Epithelial cell of proximal tubule (primary cell): ENCODE measurements at regions not wholly inside any gene's neighbourhood (a gene's known extent, or its start where the extent isn't known, plus 50 kb on each side); places are given as distances from the start of the nearest gene placed in this dataset.

ENCODE experiments used
- DNase-seq: peaks from one replicate; pipeline ENCODE4 v3.0.0-alpha.2; 2011; ENCODE audit warnings: low read depth
- H3K4me3 ChIP-seq: 2 replicates; pipeline ENCODE4 v1.5.1; 2011; ENCODE audit warnings: low read depth, mild to moderate bottlenecking, low read length
- TF ChIP-seq, protein P1 (sequence below): conservative IDR thresholded peaks from 2 replicates; pipeline ENCODE4 v1.5.1; 2012; ENCODE audit warnings: low read depth, mild to moderate bottlenecking, low read length

DNA sequence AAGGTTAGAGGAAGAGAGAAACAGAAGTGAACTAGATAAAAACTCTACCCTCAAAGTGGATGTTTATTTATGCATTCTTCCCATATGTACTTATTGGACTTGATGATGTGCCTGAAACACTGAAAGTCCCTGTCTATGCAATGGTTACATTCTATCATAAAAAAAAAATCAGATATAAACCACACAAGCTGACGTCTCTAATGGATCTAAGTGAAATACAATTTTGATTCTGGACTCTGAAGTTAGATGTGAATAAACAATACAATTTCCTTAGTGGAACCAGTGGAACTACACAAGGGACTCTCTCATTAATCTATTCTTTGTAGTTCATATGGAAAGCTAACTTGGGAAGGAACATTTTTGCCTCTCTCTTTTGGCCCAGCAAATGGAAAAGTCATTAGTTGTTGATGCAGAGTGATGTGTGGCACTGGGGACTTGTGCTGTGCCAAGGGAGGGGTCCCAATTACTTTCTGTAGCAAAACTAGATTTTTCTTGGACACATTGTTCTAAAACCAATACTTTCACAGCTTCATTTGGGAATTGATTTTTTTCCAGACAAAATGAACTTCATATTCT lies 376.8 kb downstream of the TRIB2 start:
- no peak overlapping the region for H3K4me3 ChIP-seq
- TF ChIP-seq, protein P1, sequence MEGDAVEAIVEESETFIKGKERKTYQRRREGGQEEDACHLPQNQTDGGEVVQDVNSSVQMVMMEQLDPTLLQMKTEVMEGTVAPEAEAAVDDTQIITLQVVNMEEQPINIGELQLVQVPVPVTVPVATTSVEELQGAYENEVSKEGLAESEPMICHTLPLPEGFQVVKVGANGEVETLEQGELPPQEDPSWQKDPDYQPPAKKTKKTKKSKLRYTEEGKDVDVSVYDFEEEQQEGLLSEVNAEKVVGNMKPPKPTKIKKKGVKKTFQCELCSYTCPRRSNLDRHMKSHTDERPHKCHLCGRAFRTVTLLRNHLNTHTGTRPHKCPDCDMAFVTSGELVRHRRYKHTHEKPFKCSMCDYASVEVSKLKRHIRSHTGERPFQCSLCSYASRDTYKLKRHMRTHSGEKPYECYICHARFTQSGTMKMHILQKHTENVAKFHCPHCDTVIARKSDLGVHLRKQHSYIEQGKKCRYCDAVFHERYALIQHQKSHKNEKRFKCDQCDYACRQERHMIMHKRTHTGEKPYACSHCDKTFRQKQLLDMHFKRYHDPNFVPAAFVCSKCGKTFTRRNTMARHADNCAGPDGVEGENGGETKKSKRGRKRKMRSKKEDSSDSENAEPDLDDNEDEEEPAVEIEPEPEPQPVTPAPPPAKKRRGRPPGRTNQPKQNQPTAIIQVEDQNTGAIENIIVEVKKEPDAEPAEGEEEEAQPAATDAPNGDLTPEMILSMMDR: no peak
- DNase-seq: no peak

DNA sequence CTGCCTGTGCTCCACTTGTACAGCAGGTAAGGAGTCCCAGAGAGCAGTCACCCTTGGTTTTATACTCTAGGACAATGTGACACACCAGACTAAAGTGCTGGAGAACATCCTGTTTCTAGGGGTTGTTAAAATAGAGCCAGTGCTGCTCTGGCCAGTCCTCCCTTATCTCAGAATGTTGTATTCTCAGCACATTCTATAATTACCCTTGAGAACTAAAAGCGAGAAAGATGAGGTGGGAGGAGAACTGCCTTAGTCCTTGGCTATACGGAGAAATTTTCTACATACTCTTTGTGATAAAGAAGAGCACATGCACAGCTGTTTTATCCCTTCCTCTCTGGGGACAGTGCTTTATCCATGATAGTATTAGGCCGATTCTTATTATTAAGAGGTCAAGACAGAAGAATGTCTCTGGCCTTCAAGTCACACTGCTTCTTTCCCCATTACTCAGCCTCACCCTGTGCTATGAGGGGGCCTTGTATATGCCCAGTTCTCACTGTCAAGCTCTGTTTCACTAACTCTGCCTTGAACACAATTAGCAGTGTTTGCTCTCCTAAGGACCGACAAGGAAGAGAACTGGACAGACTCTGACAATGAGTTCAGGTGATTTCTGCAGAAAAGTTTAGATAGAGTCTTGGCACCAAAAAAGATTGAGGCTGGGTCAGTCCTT lies 385.8 kb downstream of the TRIB2 start:
- no peak overlapping the region for H3K4me3 ChIP-seq
- TF ChIP-seq, protein P1: no peak
- DNase-seq: no peak

DNA sequence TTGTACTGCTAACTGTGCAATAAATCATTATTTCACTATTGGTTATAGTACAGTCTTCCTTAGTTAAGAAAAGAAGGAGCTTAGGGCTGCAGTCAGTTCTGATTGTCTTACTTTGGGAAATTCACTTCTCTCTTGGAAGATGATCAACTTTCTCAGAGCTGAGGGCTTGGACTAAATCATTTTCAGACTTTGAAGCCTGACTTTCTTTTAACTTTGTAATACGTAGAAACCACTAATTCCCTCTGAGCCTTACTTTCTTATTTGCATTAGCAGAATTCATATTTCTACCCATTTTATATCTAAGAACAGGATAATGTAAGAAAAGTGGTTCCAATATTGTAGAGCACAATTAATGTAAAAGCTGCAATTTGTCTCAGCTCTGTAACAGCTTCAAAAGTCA lies 386.4 kb downstream of the TRIB2 start:
- H3K4me3 ChIP-seq: no peak overlapping the region
- TF ChIP-seq, protein P1: no peak
- DNase-seq: no peak

DNA sequence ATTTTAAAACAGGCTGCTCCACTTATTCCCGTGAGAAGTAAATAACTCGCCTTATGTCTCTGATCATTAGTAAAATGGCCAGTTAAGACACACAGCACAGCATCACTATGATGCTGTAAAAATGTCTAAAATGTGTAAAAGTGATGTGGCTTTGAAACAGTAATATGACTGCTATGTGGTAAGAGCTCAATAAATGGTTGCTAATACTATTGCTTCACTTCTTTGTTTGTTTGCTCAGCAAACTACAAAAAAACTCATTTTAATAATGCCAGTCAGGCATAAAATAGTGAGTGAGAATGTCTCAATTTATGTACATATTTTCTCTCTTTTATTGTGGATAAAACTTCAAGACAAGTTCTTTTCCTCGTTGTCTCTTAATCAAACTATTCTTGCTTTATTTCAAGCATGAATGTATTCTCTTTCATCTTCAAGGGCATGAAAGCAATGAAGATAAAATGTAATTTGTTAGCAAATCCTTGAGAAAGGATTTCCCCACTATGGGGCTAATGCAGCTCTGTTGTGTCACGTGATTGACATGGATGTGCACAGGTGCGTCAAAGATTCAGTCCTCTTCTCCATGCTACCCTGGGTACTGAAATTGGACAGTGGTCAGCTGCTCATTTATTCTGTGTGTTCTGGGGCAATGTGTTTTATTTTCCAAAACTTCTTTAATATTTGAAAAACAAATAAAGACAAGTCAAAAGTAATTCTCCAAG lies 387.2 kb downstream of the TRIB2 start:
- DNase-seq: no peak
- no peak overlapping the region for H3K4me3 ChIP-seq
- TF ChIP-seq, protein P1: no peak

DNA sequence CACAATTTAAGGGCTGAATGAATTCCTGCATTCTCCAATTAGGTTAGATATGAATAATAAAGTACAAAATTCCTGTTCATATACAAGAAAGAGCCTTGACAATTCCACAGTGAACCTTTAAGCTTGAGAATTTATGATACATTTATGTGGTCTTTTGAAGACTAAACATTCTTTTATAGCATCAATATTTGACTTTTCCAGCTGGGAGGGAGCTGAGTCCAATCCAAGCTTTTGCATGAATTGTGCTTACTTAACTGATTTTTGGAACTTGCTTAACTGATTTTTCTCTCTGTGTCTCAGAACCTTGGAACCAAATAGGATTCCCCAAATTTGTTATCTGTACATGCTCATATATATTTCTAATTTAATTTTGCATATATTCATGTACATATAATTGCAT lies 388.0 kb downstream of the TRIB2 start:
- no peak overlapping the region for H3K4me3 ChIP-seq
- TF ChIP-seq, protein P1: no peak

DNA sequence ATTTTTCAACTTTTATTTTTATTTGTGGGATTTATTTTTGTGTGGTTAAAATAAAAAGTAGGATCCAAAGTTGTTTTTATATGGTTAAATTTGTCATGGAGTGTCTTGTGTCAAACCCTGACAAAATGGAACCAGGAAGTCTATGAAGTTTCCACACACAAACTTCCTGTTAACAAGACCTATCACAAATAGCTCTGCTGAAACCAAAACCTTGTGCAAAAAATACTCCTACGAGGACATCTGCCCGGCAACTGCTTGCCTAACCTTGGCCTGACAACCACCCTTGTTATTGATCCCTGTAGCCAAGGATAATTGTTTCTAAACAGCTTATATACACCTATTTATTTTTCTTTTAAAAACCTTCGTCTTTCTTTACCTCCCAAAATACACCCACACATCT lies 389.6 kb downstream of the TRIB2 start:
- H3K4me3 ChIP-seq: no peak overlapping the region
- TF ChIP-seq, protein P1: no peak
- no peak for DNase-seq

More for the DNA sequence above, 388.0 kb downstream of the TRIB2 start:
- no peak for DNase-seq
